Astrocyte (in vitro differentiated cells and primary cell): ENCODE measurements at regions not wholly inside any gene's neighbourhood (a gene's known extent, or its start where the extent isn't known, plus 50 kb on each side); places are given as distances from the start of the nearest gene placed in this dataset.

Experiments
- CTCF ChIP-seq: IDR thresholded peaks from 2 replicates; pipeline ENCODE4 v1.5.1; 2011; ENCODE audit warnings: low read depth, mild to moderate bottlenecking, inconsistent platforms, low read length, moderate library complexity; ENCODE audit not compliant: insufficient read depth
- EZH2 ChIP-seq: IDR thresholded peaks from 2 replicates; pipeline ENCODE4 v1.6.1; 2012; ENCODE audit warnings: mild to moderate bottlenecking, low read length, inconsistent platforms; ENCODE audit not compliant: insufficient read depth

GRCh38 chr2:221836095-221836494 is 264.0 kb upstream of the EPHA4 start:
- TF ChIP-seq CTCF (no peak), EZH2 (no peak)
